ENCODE measurements at regions not wholly inside any gene's neighbourhood (a gene's known extent, or its start where the extent isn't known, plus 50 kb on each side); places are given as distances from the start of the nearest gene placed in this dataset.

DNA sequence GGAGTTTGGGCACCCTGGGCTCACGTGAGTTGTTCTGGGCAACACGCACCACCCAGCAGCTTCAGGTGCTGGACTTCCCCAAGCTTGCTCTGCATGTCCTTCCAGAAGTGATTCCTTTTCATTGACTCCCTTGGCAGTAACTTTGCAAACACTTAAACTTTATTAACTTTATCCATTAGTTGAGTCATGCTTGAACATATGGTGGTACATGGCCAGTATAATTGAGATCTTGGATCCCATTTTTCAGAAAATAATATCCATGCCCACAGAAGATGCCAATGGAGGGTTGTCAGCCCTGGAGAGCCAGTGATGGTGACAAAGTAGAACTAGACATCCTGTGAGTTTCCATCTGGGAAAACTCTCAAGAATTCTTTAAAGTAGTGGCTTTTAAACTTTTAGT, 144.2 kb downstream of the COPS8 start:
- TF ChIP-seq CTCF (IDR thresholded peaks at IDR 0.05; ENCODE audit: low read depth, low read length, poor library complexity, severe bottlenecking) (no peak), EZH2phosphoT487 (IDR thresholded peaks at IDR 0.05; ENCODE audit: borderline replicate concordance, low read length) (no peak)
